ENCODE measurements at regions not wholly inside any gene's neighbourhood (a gene's known extent, or its start where the extent isn't known, plus 50 kb on each side); places are given as distances from the start of the nearest gene placed in this dataset.
A peak's percentile ranks its signal among the peaks of the same experiment; 100 is the strongest.

GRCh38 chr4:115249808-115250207 is 136.4 kb upstream of the NDST4 start:
- TF ChIP-seq ZBTB7A (IDR thresholded peaks at IDR 0.05; ENCODE audit: low read depth) (no peak), YY1 (IDR thresholded peaks at IDR 0.05; ENCODE audit: low read depth) (no peak), RAD21 (IDR thresholded peaks at IDR 0.05; ENCODE audit: low read depth) (no peak), TAF1 (IDR thresholded peaks at IDR 0.05; ENCODE audit: low read depth) (no peak), USF1 (IDR thresholded peaks at IDR 0.05) (no peak), TCF12 (IDR thresholded peaks at IDR 0.05; ENCODE audit: low read depth) (no peak), EP300 (IDR thresholded peaks at IDR 0.05; ENCODE audit: borderline replicate concordance) (no peak), TEAD4 (IDR thresholded peaks at IDR 0.05) (no peak), REST (IDR thresholded peaks at IDR 0.05; ENCODE audit: low read depth) (no peak), CREB1 (IDR thresholded peaks at IDR 0.05; ENCODE audit: low read depth) (no peak), EGR1 (IDR thresholded peaks at IDR 0.05) (no peak), FOXM1 (IDR thresholded peaks at IDR 0.05; ENCODE audit: borderline replicate concordance, low read depth) (no peak), NFIC (IDR thresholded peaks at IDR 0.05) (no peak)

- TF ChIP-seq TAF1 (IDR thresholded peaks at IDR 0.05; ENCODE audit: low read depth) (no peak), RAD21 (IDR thresholded peaks at IDR 0.05; ENCODE audit: low read depth) (peak; percentile 53)
Measured at GRCh38 chr4:115234405-115235093, 121.1 kb upstream of the NDST4 start.

- TF ChIP-seq YY1 (IDR thresholded peaks at IDR 0.05; ENCODE audit: low read depth) (no peak), FOXM1 (IDR thresholded peaks at IDR 0.05; ENCODE audit: borderline replicate concordance, low read depth) (no peak), EP300 (IDR thresholded peaks at IDR 0.05; ENCODE audit: borderline replicate concordance) (no peak), TEAD4 (IDR thresholded peaks at IDR 0.05) (no peak), NFIC (IDR thresholded peaks at IDR 0.05) (no peak), TAF1 (IDR thresholded peaks at IDR 0.05; ENCODE audit: low read depth) (no peak), USF1 (IDR thresholded peaks at IDR 0.05) (no peak), MAX (IDR thresholded peaks at IDR 0.05) (no peak), CREB1 (IDR thresholded peaks at IDR 0.05; ENCODE audit: low read depth) (no peak), REST (IDR thresholded peaks at IDR 0.05; ENCODE audit: low read depth) (no peak), TCF12 (IDR thresholded peaks at IDR 0.05; ENCODE audit: low read depth) (no peak)
Measured at GRCh38 chr4:115233600-115233999, 120.2 kb upstream of the NDST4 start.

GRCh38 chr4:115229873-115230272 is 116.5 kb upstream of the NDST4 start:
- TF ChIP-seq USF1 (IDR thresholded peaks at IDR 0.05) (no peak), CREB1 (IDR thresholded peaks at IDR 0.05; ENCODE audit: low read depth) (no peak), TCF12 (IDR thresholded peaks at IDR 0.05; ENCODE audit: low read depth) (no peak), FOXM1 (IDR thresholded peaks at IDR 0.05; ENCODE audit: borderline replicate concordance, low read depth) (no peak), ZBTB7A (IDR thresholded peaks at IDR 0.05; ENCODE audit: low read depth) (no peak), MAX (IDR thresholded peaks at IDR 0.05) (no peak)

GRCh38 chr4:115228851-115229250 is 115.4 kb upstream of the NDST4 start:
- TF ChIP-seq MAX (IDR thresholded peaks at IDR 0.05) = no peak
- TF ChIP-seq FOXM1 (IDR thresholded peaks at IDR 0.05; ENCODE audit: borderline replicate concordance, low read depth) = no peak
- no peak for TF ChIP-seq EP300 (IDR thresholded peaks at IDR 0.05; ENCODE audit: borderline replicate concordance)
- TF ChIP-seq NFIC (IDR thresholded peaks at IDR 0.05) = no peak
- no peak for TF ChIP-seq RAD21 (IDR thresholded peaks at IDR 0.05; ENCODE audit: low read depth)
- TF ChIP-seq CREB1 (IDR thresholded peaks at IDR 0.05; ENCODE audit: low read depth) = no peak
- no peak for TF ChIP-seq TCF12 (IDR thresholded peaks at IDR 0.05; ENCODE audit: low read depth)
- TF ChIP-seq TEAD4 (IDR thresholded peaks at IDR 0.05) = no peak
- no peak for TF ChIP-seq ZBTB7A (IDR thresholded peaks at IDR 0.05; ENCODE audit: low read depth)
- TF ChIP-seq TAF1 (IDR thresholded peaks at IDR 0.05; ENCODE audit: low read depth) = no peak
- no peak for TF ChIP-seq USF1 (IDR thresholded peaks at IDR 0.05)
- no peak for TF ChIP-seq EGR1 (IDR thresholded peaks at IDR 0.05)
- TF ChIP-seq YY1 (IDR thresholded peaks at IDR 0.05; ENCODE audit: low read depth) = no peak
- no peak for TF ChIP-seq REST (IDR thresholded peaks at IDR 0.05; ENCODE audit: low read depth)
- no peak for TF ChIP-seq CEBPB (IDR thresholded peaks at IDR 0.05)
